PFSK-1 (cell line): ENCODE measurements at regions not wholly inside any gene's neighbourhood (a gene's known extent, or its start where the extent isn't known, plus 50 kb on each side); places are given as distances from the start of the nearest gene placed in this dataset.

ENCODE experiments used
- POLR2AphosphoS5 ChIP-seq: IDR thresholded peaks from 2 replicates; pipeline ENCODE4 v1.6.1; 2012; ENCODE audit warnings: low read depth, mild to moderate bottlenecking, control low read depth, low read length, moderate library complexity
- REST ChIP-seq, 2 experiments: IDR thresholded peaks; 2 replicates each; pipeline versions ENCODE4 v1.6.1 to v1.8.0; 2011 to 2012; ENCODE audit warnings: low read depth in 2 of 2, low read length in 2 of 2, control low read depth in 1 of 2, inconsistent platforms in 1 of 2, mild to moderate bottlenecking in 1 of 2, moderate library complexity in 1 of 2; ENCODE audit not compliant: insufficient read depth in 1 of 2
- SIN3A ChIP-seq: IDR thresholded peaks from 2 replicates; pipeline ENCODE4 v1.6.1; 2012; ENCODE audit warnings: mild to moderate bottlenecking, low read length, moderate library complexity, borderline replicate concordance; ENCODE audit not compliant: insufficient read depth
- TAF1 ChIP-seq: IDR thresholded peaks from 2 replicates; pipeline ENCODE4 v1.6.1; 2012; ENCODE audit warnings: low read length, control low read depth, borderline replicate concordance; ENCODE audit not compliant: insufficient read depth

GRCh38 chr7:124681946-124682345 is 83.6 kb downstream of the GPR37 start:
- TF ChIP-seq POLR2AphosphoS5: no peak
- TF ChIP-seq TAF1: no peak
- TF ChIP-seq SIN3A: no peak
- no peak for TF ChIP-seq REST (IDR thresholded peaks at IDR 0.05; ENCODE audit: insufficient read depth in 1 of 2, low read depth in 2 of 2, low read length in 2 of 2)
